A204.1 (cell line): ENCODE measurements at regions not wholly inside any gene's neighbourhood (a gene's known extent, or its start where the extent isn't known, plus 50 kb on each side); places are given as distances from the start of the nearest gene placed in this dataset.
"Not testable (repeated sequence)": the region's sequence is repeated elsewhere in the genome, so short reads cannot be mapped to it uniquely, and the experiment has no call there.

Experiments
- FAIRE-seq: peaks from 2 replicates; lab custom pipeline; 2012; peaks lifted over from hg19 to GRCh38; lab: Jason Lieb, UNC

DNA sequence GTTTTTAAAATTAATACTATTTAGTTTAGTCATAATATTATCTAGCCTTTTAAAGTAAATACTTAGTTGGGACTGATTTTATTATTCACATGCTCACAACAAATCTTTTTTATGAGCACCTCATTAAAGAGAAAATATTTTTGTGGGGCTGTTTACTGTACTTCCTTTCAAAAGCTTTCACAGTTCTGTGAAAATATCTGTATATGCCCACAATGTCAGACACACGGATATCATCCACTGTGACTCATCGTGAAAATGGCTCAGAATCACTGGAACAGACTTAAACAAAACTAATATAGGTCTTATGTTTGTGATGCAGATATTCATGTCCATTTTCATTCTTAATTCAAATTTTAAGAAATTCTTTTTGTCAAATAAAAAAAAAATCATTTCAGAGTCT is 305.2 kb downstream of the RAB38 start:
- no peak for FAIRE-seq

- FAIRE-seq: no peak
Observed at GRCh38 chr11:87866951-87867350, 308.3 kb downstream of the RAB38 start.

DNA sequence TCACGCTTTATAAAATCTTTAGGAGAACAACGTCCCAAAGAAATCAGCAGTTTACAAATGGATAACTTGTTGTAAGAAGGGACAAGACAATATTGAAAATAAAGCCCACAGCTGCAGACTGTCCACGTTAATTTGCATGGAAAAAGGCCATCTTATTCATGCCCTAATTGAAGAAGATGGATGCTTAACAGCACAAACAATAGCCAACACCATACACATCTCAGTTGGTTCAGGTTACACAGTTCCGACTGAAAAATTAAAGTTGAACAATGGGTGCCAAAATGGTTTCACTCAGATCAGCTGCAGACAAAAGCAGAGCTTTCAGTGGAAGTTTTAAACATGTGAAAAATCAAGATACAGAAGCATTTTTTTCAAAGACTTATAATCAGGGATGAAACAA is 314.2 kb downstream of the RAB38 start:
- no peak for FAIRE-seq

- no peak for FAIRE-seq
Observed at GRCh38 chr11:87859636-87860035, 315.6 kb downstream of the RAB38 start.

- FAIRE-seq: no peak
Observed at GRCh38 chr11:87851827-87852226, 323.4 kb downstream of the RAB38 start.

- no peak for FAIRE-seq
Observed at GRCh38 chr11:87851234-87851633, 324.0 kb downstream of the RAB38 start.

GRCh38 chr11:87849216-87849615 is 326.0 kb downstream of the RAB38 start:
- FAIRE-seq: no peak

GRCh38 chr11:87840786-87841185 is 334.5 kb downstream of the RAB38 start:
- no peak for FAIRE-seq

- FAIRE-seq: no peak
Observed at GRCh38 chr11:87832211-87832610, 343.0 kb downstream of the RAB38 start.

- FAIRE-seq: no peak
Observed at GRCh38 chr11:87820011-87820410, 355.2 kb downstream of the RAB38 start.

GRCh38 chr11:87819151-87819550 is 356.1 kb downstream of the RAB38 start:
- FAIRE-seq: no peak

GRCh38 chr11:87812571-87813365 is 362.5 kb downstream of the RAB38 start:
- FAIRE-seq: no peak

- no peak for FAIRE-seq
Observed at GRCh38 chr11:87810486-87810885, 364.8 kb downstream of the RAB38 start.

DNA sequence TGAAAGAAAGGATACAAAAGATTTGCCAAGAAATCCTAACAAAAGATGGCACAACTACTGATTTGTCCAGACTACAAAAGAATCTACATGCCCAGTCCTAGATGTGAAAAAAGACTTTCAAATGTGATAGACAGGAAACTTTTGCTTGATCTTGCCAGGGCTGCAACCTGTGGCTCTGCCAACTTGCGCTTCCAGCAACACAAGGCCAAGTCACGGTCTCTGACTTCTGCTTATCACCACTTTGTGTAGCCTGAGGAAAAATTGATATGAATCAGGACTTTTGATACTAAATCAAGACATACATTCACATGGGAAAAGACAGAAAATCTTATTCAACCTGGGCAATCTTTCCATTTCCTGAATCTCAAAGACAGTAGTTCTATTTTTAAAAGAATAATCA is 366.0 kb downstream of the RAB38 start:
- FAIRE-seq: no peak

DNA sequence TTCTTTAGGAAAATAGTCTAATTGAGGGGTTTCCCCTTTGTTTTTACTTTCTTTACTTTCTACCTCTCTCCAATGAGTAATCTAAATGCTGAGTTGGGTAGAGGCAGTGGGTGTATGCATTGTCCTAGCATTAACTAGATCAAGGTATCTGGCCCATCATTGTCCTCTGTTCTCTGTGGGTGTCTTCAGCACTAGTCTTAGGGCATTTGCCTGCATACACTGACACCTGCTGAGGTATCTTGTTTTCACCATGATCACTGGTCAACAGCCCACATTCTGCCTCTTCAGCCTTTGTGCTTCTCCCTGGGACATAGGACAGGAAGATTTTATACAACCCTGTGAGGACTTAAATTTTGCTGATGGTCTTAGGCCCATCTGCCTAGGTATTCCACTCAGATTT is 371.1 kb downstream of the RAB38 start:
- no peak for FAIRE-seq

DNA sequence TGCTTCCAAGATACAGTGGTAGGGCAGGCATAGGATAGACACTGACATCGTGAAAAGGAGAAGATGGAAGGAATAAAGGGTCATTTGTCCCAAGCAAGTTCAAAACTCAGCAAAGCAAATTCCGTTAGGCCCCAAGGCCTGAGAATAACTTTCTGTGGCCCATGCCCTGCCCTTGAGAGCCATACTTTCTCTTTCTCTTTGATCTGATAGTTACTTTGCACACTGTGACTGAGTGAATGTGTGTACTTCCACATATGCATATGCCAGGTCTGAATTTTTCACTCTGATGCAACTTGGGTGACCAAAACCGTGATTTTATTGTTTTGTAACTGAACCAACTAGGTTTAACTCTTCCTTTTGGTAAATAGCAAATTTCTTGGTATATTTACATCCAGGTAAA is 371.5 kb downstream of the RAB38 start:
- FAIRE-seq: no peak

DNA sequence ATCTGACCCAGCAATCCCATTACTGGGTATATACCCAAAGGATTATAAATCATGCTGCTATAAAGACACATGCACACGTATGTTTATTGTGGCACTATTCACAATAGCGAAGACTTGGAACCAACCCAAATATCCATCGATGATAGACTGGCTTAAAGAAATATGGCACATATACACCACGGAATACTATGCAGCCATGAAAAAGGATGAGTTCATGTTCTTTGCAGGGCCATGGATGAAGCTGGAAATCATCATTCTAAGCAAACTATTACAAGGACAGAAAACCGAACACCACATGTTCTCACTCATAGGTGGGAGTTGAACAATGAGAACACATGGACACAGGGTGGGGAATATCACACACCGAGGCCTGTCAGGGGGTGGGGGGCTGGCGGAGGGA is 390.4 kb downstream of the RAB38 start:
- FAIRE-seq: not testable (repeated sequence)

DNA sequence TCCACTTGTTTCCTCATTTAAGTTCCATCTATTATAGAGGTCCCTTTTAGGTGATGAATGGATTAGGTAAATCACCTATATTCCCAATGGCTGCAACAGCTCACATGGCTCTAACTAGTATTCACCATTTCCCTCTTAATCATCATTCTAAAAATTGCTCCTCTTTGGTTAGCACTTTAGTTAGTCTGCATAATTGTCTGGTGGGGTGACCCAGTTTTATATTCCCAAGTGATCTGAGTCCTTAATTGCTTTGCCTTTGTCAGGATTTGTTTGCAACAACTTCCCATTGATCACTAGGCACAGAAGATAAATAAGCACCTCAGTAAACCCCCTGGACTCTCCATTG is 395.2 kb downstream of the RAB38 start:
- FAIRE-seq: no peak

DNA sequence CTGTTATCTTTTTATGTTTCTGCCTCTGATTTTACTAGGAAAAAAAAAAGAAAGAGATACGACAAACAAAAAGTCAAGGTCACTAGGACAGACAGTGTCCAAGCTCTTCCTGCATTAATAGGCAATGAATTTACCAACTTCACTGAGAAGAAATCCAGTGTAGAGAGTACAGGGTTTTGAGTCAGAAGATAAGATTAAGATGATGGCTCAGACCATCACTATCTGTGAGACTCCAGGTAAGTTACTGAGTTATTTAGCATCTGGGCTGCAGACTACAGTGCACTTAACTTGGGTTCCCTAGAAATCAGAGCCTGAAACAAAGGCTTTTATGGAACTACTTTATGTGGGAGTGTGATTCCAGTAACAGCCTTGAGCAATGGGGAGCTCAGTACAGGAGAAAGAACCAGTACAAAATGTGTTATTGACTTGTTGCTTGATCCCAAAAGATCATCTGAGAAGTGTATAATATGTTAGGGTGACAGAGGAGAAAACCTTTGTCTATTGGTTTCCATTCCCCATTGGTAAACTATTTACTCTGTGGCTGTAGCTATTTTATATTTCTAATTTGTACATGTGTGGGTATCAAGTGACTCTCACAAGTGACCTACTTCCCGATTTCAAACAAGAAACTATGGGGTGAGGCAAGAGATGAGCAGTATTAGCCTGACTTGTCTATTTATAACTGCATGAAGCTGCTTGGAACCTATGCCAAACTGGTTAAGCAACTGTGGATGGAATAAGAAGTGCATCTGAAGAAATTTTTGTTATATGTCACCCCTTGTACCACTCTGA is 395.8 kb downstream of the RAB38 start:
- no peak for FAIRE-seq

- no peak for FAIRE-seq
Observed at GRCh38 chr11:87778357-87778756, 396.9 kb downstream of the RAB38 start.

DNA sequence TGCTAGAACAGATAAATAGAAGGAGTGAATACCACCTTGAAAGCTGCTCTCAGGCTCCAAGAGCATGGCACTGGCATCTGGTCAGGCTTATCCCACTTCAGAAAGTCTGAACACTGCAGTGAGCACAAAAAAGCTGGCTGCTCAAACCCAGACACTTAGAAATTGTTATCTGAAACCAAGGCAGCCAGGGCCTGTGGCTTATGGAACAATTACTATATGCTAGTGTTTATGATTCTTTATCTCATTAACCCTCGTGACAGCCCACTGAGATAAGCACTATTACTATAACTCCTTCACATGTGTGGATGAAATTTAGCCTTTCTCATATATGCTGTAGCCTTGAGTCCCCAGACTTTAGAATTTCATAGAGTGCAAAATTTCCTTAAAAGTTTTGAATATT is 400.2 kb downstream of the RAB38 start:
- no peak for FAIRE-seq

GRCh38 chr11:87769661-87770060 is 405.6 kb downstream of the RAB38 start:
- no peak for FAIRE-seq

DNA sequence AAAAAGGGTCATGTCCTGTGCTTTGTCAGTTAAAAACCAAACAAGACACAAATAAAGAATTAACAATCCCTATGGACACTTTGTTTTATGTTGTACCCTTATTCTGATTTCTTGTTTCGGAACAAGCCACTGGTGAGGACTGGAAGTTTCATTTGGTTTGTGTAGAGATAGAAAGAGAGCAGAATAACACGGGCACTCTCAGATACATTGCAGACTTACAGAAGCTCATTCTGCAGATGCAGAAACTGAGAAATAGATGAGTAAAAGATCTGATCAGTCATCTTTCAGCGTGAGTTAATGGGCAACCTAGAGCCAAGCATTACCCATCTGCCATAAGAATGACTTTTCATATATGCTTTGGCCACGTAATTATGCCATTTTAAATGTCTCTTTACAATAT is 407.6 kb downstream of the RAB38 start:
- no peak for FAIRE-seq

DNA sequence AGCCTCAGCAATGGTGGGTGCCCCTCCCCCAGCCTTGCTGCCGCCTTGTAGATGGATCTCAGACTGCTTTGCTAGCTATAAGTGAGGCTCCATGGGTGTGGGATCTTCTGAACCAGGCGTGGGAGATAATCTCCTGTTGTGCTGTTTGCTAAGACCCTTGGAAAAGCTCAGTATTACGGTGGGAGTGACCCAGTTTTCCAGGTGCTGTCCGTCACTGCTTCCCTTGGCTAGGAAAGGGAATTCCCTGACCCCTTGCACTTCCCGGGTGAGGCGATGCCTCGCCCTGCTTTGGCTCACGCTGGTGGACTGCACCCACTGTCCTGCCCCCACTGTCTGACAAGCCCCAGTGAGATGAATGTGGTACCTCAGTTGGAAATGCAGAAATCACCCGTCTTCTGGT is 411.2 kb downstream of the RAB38 start:
- FAIRE-seq: not testable (repeated sequence)
